ENCODE measurements at regions not wholly inside any gene's neighbourhood (a gene's known extent, or its start where the extent isn't known, plus 50 kb on each side); places are given as distances from the start of the nearest gene placed in this dataset.

- no peak for TF ChIP-seq POLR2A (IDR thresholded peaks at IDR 0.05)
- no peak for TF ChIP-seq CTCF (IDR thresholded peaks at IDR 0.05)
- Histone ChIP-seq H3K27me3 (no peaks in the 10 kb centered on the region), H3K9me3 (peaks cover 0 to 6% (median 0%) of the 10 kb centered on the region in 3 donors), H3K4me1 (no peaks in the 10 kb centered on the region), H3K4me3 (no peak overlapping the region), H3K36me3 (replicated peaks in 1 of 2; ENCODE audit: insufficient read depth in 1 of 2, low read depth in 2 of 2) (no peaks in the 10 kb centered on the region), H3K27ac (no peak overlapping the region)
- WGBS, 2 donors: 23 to 31% methylated on average over 1 of the region's 1 CpG
- intact Hi-C loops (cut with DNase I): no loop called here
- DNase-seq (no peak), ATAC-seq (no peak)
Measured at GRCh38 chr6:156031516-156031915, 575.9 kb upstream of the NOX3 start.

GRCh38 chr6:156030053-156030452 is 574.4 kb upstream of the NOX3 start:
- 66 to 74% methylated on average over 2 of the region's 2 CpGs for WGBS, 2 donors
- no peak overlapping the region for H3K27ac ChIP-seq
- H3K36me3 ChIP-seq (replicated peaks in 1 of 2; ENCODE audit: insufficient read depth in 1 of 2, low read depth in 2 of 2): no peaks in the 10 kb centered on the region
- intact Hi-C loops (cut with DNase I): no loop called here
- TF ChIP-seq CTCF (IDR thresholded peaks at IDR 0.05) (no peak), POLR2A (IDR thresholded peaks at IDR 0.05) (no peak)
- no peaks in the 10 kb centered on the region for H3K4me1 ChIP-seq
- H3K27me3 ChIP-seq: no peaks in the 10 kb centered on the region
- no peak overlapping the region for H3K4me3 ChIP-seq
- H3K9me3 ChIP-seq: peaks cover 0 to 6% (median 0%) of the 10 kb centered on the region in 3 donors
- ATAC-seq: no peak
- DNase-seq: no peak

- no peak for DNase-seq
- no peak for ATAC-seq
- no peaks in the 10 kb centered on the region for H3K36me3 ChIP-seq (replicated peaks in 1 of 2; ENCODE audit: insufficient read depth in 1 of 2, low read depth in 2 of 2)
- no peak for TF ChIP-seq CTCF (IDR thresholded peaks at IDR 0.05)
- TF ChIP-seq POLR2A (IDR thresholded peaks at IDR 0.05): no peak
- no peak overlapping the region for H3K27ac ChIP-seq
- peaks cover 0 to 6% (median 0%) of the 10 kb centered on the region in 3 donors for H3K9me3 ChIP-seq
- H3K27me3 ChIP-seq: no peaks in the 10 kb centered on the region
- WGBS, 2 donors: 74 to 80% methylated on average over 13 of the region's 13 CpGs
- no peak overlapping the region for H3K4me3 ChIP-seq
- H3K4me1 ChIP-seq: no peaks in the 10 kb centered on the region
- intact Hi-C loops (cut with DNase I): no loop called here
Measured at GRCh38 chr6:156029286-156029985, 573.8 kb upstream of the NOX3 start.

- DNase-seq (peak in 1 of 4 donors; percentile 6), ATAC-seq (no peak)
- WGBS, 2 donors: 33 to 41% methylated on average over 15 of the region's 15 CpGs
- intact Hi-C loops (cut with DNase I): no loop called here
- TF ChIP-seq CTCF (IDR thresholded peaks at IDR 0.05) (no peak), POLR2A (IDR thresholded peaks at IDR 0.05) (no peak)
- Histone ChIP-seq H3K36me3 (replicated peaks in 1 of 2; ENCODE audit: insufficient read depth in 1 of 2, low read depth in 2 of 2) (no peaks in the 10 kb centered on the region), H3K9me3 (peaks cover 0 to 6% (median 0%) of the 10 kb centered on the region in 3 donors), H3K27ac (no peak overlapping the region), H3K4me1 (no peaks in the 10 kb centered on the region), H3K27me3 (no peaks in the 10 kb centered on the region), H3K4me3 (no peak overlapping the region)
Measured at GRCh38 chr6:156028335-156029131, 572.9 kb upstream of the NOX3 start.

Measured in body of pancreas (tissue), 4 donors.